ENCODE measurements at regions not wholly inside any gene's neighbourhood (a gene's known extent, or its start where the extent isn't known, plus 50 kb on each side); places are given as distances from the start of the nearest gene placed in this dataset.

DNA sequence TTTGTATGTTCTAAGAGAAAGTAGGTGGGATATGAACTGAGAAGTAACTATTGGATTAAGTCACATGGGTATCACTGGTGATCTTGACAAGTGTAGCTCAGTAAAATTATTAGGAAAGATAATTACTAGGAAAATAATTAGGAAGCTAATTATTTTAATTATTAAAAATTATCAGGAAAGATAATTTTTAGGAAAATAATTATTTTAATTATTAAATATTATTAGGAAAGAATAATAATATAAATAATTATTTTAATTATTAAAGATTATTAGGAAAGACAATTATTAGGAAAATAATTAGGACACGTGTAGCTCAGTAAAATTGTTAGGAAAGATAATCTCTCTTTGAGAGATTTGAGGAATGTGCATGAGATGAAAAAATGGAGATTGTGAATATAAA lies 623.4 kb upstream of the PIK3C3 start:
- DNase-seq, result no peak

- DNase-seq, result no peak
Measured at GRCh38 chr18:41326311-41326710, 628.7 kb upstream of the PIK3C3 start.

- no peak for DNase-seq
Measured at GRCh38 chr18:41324934-41325333, 630.1 kb upstream of the PIK3C3 start.

- DNase-seq, result no peak
Measured at GRCh38 chr18:41324020-41324791, 630.8 kb upstream of the PIK3C3 start.

DNA sequence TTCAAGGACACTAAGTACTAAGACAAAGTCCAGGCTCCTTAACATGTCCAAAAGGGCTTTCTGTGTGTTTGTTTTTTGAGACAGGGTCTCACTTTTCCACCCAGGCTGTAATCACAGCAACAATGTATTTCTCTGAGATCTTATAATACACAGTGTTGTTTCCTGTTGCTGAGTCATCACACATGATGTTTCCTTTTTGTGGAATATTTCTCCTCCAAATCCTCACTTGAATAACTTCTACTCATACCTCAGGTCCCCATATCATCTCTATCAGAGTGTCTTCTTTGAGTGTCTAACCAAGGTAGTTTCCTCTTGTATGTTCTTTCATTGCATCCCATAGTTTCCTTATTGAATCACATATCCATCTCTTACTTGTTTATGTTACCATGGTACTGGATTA lies 632.0 kb upstream of the PIK3C3 start:
- DNase-seq, result peak; percentile 38

DNA sequence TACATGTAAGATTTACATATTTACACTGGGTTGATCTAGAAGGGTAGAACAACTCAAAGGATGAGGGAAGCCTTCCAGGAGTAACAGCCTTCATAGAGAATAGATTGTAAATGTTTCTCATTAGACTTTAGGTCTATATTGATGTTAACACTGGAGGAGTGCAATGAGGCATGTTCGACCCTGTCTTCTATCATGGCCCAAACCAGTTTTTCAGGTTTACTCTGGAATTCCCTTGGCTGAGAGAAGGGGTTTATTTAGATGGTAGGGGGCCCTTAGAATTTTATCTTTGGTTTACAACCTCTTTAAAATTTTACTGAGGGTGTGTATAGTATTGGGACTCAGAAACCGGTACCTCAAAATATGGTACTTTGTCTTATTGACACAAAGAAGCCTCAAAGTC lies 634.9 kb upstream of the PIK3C3 start:
- peak; percentile 86 for DNase-seq

GRCh38 chr18:41315134-41315533 lies 639.9 kb upstream of the PIK3C3 start:
- DNase-seq, result no peak

GRCh38 chr18:41311571-41312547 lies 643.2 kb upstream of the PIK3C3 start:
- DNase-seq, result no peak

DNA sequence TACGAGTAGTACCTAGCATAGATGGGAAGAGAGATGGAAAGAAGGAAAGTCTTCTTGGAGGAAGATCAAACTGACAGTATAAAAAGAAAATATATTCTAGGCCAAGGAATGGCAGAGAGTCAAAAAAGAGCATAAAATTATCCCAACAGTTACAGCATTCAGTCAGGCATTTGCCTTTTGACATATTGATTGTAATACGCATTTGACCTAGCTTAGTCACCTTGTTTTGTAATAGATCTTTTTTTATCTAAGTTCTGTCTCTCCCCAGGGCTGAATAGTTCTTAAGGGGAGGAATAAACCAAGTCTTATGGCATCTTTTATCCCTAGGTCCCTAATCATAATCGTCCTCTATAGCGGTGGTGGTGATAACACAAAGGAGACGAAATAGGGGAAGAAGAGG lies 657.3 kb upstream of the PIK3C3 start:
- DNase-seq, result no peak

- DNase-seq, result no peak
Measured at GRCh38 chr18:41269294-41269693, 685.7 kb upstream of the PIK3C3 start.

GRCh38 chr18:41268271-41268670 lies 686.8 kb upstream of the PIK3C3 start:
- no peak for DNase-seq

- no peak for DNase-seq
Measured at GRCh38 chr18:41266616-41267015, 688.4 kb upstream of the PIK3C3 start.

DNA sequence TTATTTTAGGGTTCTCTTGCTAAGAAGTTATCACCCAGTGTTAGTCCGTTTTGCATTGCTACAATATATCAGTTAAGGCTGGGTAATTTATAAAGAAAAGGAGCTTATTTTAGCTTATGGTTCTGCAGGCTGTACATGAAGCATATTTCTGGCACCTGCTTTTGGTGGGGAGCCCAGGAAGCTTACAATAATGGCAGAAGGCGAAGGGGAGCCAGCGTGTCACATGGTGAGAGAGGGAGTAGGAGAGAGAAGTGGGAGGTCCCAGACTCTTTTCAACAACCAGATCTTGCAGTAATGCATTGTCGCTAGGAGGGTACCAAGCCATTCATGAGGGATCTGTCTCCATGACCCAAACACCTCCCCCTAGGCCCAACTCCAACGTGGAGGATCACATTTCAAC lies 688.8 kb upstream of the PIK3C3 start:
- DNase-seq, result no peak

DNA sequence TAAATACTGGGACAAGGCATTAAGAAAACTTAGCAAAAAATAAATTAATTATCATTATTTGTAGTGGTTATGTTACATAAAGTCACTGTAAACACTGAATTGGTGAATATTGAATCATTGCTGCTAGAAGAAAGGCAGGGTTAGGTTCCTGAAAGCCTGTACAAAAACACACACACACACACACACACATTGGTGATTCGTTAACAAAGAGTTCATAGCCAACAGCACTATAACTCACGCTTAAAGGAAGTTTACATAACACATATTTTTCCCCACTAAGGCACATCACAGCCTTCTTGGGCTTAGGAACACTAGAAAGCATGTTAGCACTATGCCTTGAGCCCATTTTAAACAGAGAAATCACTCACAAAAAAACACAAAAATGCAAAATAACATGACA lies 690.0 kb upstream of the PIK3C3 start:
- no peak for DNase-seq

GRCh38 chr18:41263956-41264355 lies 691.1 kb upstream of the PIK3C3 start:
- DNase-seq, result no peak

DNA sequence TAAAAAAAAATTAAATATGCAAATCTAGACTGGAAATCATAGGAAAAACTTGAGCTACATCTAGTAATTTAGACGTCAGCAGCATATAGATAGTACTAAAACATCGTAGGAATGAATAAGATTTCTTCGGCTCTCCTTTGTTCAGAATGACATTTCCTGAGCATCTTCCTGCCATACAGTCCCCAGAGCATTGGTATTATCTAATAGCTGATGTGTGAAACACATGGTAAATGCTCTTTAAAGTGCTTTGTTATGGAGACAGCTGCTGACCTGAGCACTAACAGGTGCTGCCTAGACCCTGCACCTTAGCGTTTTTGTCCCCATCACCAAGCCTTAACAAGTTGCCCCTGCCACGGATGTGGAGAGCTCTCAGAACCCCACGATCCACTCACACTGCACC lies 692.3 kb upstream of the PIK3C3 start:
- DNase-seq, result no peak

DNA sequence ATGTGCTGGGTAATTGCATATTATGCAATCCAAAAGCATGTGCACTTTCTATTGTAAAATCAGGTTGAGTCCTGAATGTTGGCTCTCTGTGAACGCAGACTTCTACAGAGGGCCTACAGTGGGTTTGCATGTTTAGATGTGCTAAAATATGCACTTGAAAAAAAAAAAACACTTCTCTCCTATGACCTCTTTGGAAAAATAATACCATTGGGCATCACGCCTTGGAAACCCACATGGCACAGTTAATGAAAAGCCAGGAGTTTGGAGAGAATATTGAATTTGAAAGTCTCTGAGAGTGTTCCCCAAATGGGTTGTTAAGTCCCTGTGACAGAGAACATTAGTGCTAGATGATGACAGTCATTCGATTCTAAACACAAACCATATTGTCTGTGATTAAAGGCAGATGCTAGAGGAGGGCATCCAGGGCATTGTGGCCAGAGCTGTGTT lies 710.4 kb upstream of the PIK3C3 start:
- no peak for DNase-seq

- no peak for DNase-seq
Measured at GRCh38 chr18:41237317-41237716, 717.7 kb upstream of the PIK3C3 start.

GRCh38 chr18:41231681-41232080 lies 723.4 kb upstream of the PIK3C3 start:
- no peak for DNase-seq

DNA sequence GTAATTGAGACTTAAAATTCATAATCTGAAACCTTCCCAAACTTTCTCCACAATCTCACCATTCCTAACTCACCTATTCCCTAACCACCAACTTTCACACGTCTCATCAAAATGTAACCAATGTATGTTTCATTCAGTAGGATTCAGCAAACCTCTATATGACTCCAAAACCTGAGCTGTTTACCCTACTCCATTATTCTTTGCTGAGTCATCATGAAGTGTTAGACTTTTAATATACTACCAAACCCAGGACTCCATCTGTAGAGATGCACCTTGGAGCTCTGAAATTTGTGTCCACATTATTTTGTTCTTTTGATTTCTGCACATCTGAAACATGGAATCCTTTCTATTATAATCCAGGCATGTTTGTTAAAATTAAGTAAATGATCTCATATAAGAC lies 727.0 kb upstream of the PIK3C3 start:
- peak; percentile 41 for DNase-seq

DNA sequence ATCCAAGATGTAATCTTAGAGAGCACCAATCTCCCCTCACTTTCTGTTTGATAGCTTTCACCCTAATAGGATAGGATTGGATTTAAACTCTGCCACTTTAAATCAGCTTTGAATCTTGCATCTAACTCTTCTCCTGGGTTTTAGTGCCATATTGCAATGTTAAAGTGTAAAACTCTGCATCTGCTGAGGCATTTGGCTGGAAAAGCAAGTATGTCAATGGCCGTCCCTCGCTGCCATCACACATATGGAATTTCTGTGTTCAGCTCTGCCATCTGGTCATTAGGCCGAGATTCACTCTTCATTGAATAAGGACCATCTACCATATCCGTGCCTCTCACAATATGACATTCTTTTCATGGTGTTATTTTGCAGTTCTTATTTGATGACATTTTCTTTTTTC lies 728.1 kb upstream of the PIK3C3 start:
- DNase-seq, result no peak

DNA sequence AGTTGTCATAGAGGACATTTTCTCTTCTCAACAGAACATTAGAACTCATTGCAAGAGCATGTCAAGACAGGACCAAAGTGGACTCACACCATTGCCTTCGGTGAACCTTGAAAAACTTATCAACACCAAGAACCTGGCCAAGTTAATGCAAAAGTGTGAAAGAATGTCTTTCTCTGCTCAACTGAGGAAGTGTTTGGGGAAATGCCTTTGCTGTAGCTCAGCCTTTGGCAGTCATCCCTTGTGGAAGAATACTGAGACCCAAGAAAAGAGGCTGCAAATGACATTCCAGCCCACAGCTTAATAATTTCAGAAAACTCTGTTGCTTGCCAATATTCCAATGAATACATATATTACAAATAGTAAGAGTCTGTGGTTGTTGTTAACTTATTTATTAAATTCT lies 728.8 kb upstream of the PIK3C3 start:
- no peak for DNase-seq

- DNase-seq, result no peak
Measured at GRCh38 chr18:41216341-41217003, 738.6 kb upstream of the PIK3C3 start.

GRCh38 chr18:41207706-41208105 lies 747.3 kb upstream of the PIK3C3 start:
- no peak for DNase-seq

Data from DMS53 (cell line).